NB4 (cell line): ENCODE measurements at regions not wholly inside any gene's neighbourhood (a gene's known extent, or its start where the extent isn't known, plus 50 kb on each side); places are given as distances from the start of the nearest gene placed in this dataset.

Source experiments
- CTCF ChIP-seq: IDR thresholded peaks from one replicate; pipeline ENCODE4 v1.5.1; 2012; ENCODE audit warnings: low read depth, low read length
- MYC ChIP-seq: IDR thresholded peaks from 2 replicates; pipeline ENCODE4 v1.6.1; 2011; ENCODE audit warnings: low read depth, low read length
- POLR2A ChIP-seq: IDR thresholded peaks from 2 replicates; pipeline ENCODE4 v1.6.1; 2011; ENCODE audit warnings: mild to moderate bottlenecking; ENCODE audit not compliant: insufficient read length; ENCODE audit errors: extremely low read depth

GRCh38 chr4:167424341-167425256 lies 190.3 kb upstream of the SPOCK3 start:
- TF ChIP-seq POLR2A (no peak), CTCF (no peak), MYC (no peak)
